OCI-LY3 (cell line): ENCODE measurements at regions not wholly inside any gene's neighbourhood (a gene's known extent, or its start where the extent isn't known, plus 50 kb on each side); places are given as distances from the start of the nearest gene placed in this dataset.

Experiments
- EZH2phosphoT487 ChIP-seq: fragments of 200-600 bp; shearing (Covaris generic); IDR thresholded peaks from 2 replicates; pipeline ENCODE4 v1.6.1; 2018; ENCODE audit warnings: antibody characterized with exemption, mixed run types, low read depth
- TF ChIP-seq, protein P1 (sequence below): fragments of 200-600, 300-600 bp; sonication (generic); IDR thresholded peaks from 2 replicates; pipeline ENCODE4 v1.5.1; 2014; ENCODE audit warnings: antibody characterized with exemption, low read length, low read depth

DNA sequence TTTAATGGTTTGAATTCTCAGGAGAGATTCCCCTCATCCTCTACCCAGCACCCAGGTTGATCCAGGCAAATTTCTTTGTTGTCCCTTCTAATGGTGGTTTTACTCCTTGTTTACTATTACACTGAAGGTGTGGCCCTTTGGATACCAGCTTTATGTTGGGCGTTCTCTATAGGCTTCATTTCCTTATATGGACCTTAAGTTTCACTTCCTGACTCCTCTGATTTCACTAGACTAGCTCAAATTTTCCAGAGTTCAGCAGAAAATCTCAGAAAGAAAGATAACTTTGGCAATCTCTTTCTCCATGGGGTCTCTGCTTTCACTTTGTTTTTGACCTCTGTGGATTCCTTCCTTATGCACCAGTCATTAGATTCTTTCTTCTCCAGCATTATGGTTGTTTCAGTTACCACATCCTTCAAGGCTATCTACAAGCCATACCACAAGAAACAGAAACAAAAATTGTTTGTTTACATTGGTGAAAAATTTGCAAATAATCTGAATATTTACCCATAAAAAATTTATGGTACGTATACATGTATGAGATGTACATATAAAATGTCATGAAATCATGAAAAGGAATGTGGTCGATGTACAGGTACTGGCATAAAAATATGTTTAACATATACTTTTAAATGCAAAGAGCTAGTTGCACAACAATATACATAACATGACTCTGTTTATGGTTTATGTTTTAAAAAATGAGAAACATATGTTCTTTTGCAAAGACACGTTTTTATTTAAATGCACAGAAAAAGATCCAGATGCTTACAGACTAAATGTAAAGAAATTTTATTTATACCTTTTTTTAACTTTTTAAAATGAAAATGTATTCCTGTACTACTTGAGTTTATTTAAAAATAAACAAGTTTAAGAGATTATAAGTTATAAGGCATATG lies 212.6 kb downstream of the LACC1 start:
- TF ChIP-seq, protein P1, sequence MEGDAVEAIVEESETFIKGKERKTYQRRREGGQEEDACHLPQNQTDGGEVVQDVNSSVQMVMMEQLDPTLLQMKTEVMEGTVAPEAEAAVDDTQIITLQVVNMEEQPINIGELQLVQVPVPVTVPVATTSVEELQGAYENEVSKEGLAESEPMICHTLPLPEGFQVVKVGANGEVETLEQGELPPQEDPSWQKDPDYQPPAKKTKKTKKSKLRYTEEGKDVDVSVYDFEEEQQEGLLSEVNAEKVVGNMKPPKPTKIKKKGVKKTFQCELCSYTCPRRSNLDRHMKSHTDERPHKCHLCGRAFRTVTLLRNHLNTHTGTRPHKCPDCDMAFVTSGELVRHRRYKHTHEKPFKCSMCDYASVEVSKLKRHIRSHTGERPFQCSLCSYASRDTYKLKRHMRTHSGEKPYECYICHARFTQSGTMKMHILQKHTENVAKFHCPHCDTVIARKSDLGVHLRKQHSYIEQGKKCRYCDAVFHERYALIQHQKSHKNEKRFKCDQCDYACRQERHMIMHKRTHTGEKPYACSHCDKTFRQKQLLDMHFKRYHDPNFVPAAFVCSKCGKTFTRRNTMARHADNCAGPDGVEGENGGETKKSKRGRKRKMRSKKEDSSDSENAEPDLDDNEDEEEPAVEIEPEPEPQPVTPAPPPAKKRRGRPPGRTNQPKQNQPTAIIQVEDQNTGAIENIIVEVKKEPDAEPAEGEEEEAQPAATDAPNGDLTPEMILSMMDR, result no peak
- no peak for TF ChIP-seq EZH2phosphoT487
